ENCODE measurements at regions not wholly inside any gene's neighbourhood (a gene's known extent, or its start where the extent isn't known, plus 50 kb on each side); places are given as distances from the start of the nearest gene placed in this dataset.
"Not testable (repeated sequence)": the region's sequence is repeated elsewhere in the genome, so short reads cannot be mapped to it uniquely, and the experiment has no call there.

- TF ChIP-seq CTCF, POLR2A, POLR2AphosphoS5, EP300 (IDR thresholded peaks at IDR 0.05): not testable (repeated sequence)
Observed at GRCh38 chr9:42412354-42412753, 228.9 kb downstream of the SPATA31A6 start.

Data from stomach (tissue), 4 donors.